ENCODE measurements at regions not wholly inside any gene's neighbourhood (a gene's known extent, or its start where the extent isn't known, plus 50 kb on each side); places are given as distances from the start of the nearest gene placed in this dataset.

DNA sequence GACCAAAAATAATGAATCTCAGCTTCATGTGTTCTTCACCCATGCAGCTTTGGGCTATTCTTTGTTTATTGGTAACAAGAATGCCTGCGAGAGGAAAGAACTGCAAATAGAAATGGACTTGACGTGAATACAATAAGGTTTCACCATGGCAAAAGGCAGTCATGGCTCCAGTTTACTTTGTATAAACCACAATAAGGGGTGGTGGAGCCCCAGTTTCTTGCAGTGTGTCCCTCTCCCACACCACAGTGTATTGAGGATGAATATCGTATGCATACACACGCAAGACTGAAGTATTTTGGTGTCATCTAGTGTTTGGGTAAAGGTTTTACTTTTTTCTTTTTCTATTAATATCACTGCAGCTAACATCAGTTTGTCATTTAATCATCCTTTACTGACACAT lies 159.7 kb upstream of the CNTN4 start:
- H3K4me1 Mint-ChIP-seq, result no peaks in the 10 kb centered on the region
- no peak overlapping the region for H3K4me3 Mint-ChIP-seq

DNA sequence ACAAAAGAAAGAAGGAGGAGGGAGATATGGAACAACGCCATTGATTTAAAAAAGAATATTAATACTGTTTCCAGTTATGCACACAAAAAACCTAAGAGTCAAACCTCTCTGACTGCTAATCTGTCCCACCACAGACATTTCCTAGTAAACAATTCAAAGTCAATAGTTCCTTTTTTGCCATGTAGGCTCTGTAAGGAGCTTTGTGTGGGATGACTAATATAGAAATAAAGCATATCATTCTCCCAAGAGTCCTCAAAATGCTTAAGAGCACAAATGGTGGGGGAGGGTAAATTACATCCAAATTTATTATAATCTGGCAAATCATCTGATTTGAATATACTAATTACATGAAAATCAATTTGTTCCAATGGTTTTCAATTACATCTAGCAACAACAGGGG lies 155.9 kb upstream of the CNTN4 start:
- DNase-seq, result no peak
- no peaks in the 10 kb centered on the region for H3K27me3 Mint-ChIP-seq
- intact Hi-C loops (cut with micrococcal nuclease), result no loop called here
- H3K9me3 Mint-ChIP-seq, result no peaks in the 10 kb centered on the region
- no peaks in the 10 kb centered on the region for H3K4me1 Mint-ChIP-seq
- no peak overlapping the region for H3K27ac Mint-ChIP-seq
- no peaks in the 10 kb centered on the region for H3K36me3 Mint-ChIP-seq (ENCODE audit: low read depth)
- no peak overlapping the region for H3K4me3 Mint-ChIP-seq

More for the DNA sequence above, 159.7 kb upstream of the CNTN4 start:
- H3K36me3 Mint-ChIP-seq (ENCODE audit: low read depth), result no peaks in the 10 kb centered on the region
- H3K27me3 Mint-ChIP-seq, result no peaks in the 10 kb centered on the region
- H3K27ac Mint-ChIP-seq, result no peak overlapping the region
- intact Hi-C loops (cut with micrococcal nuclease), result no loop called here
- H3K9me3 Mint-ChIP-seq, result no peaks in the 10 kb centered on the region
- DNase-seq, result no peak

DNA sequence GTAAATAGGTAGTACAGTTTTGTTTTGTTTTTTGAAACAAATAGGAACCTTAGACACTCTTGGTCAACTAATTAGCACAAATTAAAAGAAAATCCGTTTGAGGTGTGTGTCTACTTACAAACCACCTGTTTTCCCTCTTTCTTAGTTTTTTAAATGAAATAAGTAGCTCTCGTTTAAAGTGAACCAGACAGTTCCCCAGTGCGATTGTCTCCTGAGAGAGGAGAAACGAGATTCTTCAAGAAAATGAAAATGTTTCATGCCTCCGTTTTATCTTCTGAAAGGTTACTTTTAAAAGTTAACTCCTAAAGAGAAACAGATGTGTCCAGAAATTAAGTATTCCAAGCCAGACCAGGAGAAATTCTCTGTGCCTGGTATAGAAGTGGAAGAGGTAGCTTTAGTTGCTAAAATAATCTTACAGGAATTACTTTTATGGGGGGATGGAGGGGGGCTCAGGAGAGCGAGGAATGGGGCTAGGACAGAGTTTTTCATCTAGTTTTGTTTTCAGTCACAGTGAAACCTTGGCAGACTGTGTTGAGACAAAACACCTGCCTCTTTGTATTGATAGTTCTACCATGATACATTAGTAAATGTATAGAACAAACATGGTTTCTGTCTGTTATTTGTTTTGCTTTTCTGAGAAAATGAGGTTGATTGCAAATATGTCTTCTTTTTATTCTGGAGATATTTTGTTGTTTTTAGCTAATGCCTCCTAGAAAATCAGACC lies 155.1 kb upstream of the CNTN4 start:
- no peak for DNase-seq
- intact Hi-C loops (cut with micrococcal nuclease), result no loop called here
- no peak overlapping the region for H3K4me3 Mint-ChIP-seq
- H3K4me1 Mint-ChIP-seq, result no peaks in the 10 kb centered on the region
- no peaks in the 10 kb centered on the region for H3K36me3 Mint-ChIP-seq (ENCODE audit: low read depth)
- no peak overlapping the region for H3K27ac Mint-ChIP-seq
- no peaks in the 10 kb centered on the region for H3K27me3 Mint-ChIP-seq
- H3K9me3 Mint-ChIP-seq, result no peaks in the 10 kb centered on the region

DNA sequence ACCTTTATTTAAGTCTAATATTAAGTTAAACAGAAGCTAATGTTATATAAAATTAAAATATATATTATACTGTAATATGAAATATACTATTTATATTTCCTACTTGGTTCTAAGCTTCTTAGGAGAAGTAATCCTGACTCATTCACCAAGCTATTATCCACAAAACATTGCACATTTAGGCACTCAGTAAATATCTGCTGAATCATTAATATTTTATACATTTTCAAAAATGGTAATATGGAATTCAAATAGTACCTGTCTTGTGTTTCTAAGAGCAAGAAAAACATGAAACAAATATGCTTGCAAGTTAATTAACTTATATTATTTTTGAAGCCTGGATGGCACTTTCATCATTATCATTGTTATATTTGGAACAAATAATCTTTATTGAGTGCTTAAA lies 153.0 kb upstream of the CNTN4 start:
- no peak for DNase-seq
- Mint-ChIP-seq H3K4me3 (no peak overlapping the region), H3K36me3 (ENCODE audit: low read depth) (no peaks in the 10 kb centered on the region), H3K27ac (no peak overlapping the region), H3K9me3 (peaks cover 4% of the 10 kb centered on the region), H3K4me1 (no peaks in the 10 kb centered on the region), H3K27me3 (no peaks in the 10 kb centered on the region)
- intact Hi-C loops (cut with micrococcal nuclease), result no loop called here

DNA sequence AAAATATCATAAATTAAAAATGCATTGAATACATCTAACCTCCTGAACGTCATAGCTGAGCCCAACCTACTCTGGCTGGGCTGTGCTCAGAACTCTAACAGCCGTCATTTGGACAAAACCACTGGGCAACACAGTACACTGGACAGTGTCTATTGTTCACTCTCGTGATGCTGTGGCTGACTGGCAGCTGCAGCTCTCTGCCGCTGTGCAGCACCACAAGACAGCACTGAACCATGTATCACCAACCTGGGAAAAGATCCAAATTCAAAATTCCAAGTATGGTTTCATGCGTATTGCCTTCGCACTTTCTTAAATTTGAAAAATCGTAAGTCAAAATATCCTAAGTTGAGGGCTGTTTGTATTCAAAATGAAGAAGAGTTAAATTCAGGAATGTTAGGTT lies 145.1 kb upstream of the CNTN4 start:
- no peak overlapping the region for H3K27ac Mint-ChIP-seq
- no peak overlapping the region for H3K4me3 Mint-ChIP-seq
- DNase-seq, result no peak
- no peaks in the 10 kb centered on the region for H3K4me1 Mint-ChIP-seq
- H3K9me3 Mint-ChIP-seq, result peaks cover 4% of the 10 kb centered on the region
- H3K27me3 Mint-ChIP-seq, result no peaks in the 10 kb centered on the region
- intact Hi-C loops (cut with micrococcal nuclease), result no loop called here
- H3K36me3 Mint-ChIP-seq (ENCODE audit: low read depth), result no peaks in the 10 kb centered on the region

GRCh38 chr3:1954632-1955031 lies 144.0 kb upstream of the CNTN4 start:
- Mint-ChIP-seq H3K27me3 (no peaks in the 10 kb centered on the region), H3K4me3 (no peak overlapping the region), H3K36me3 (ENCODE audit: low read depth) (no peaks in the 10 kb centered on the region), H3K9me3 (peaks cover 4% of the 10 kb centered on the region), H3K27ac (no peak overlapping the region), H3K4me1 (no peaks in the 10 kb centered on the region)
- no peak for DNase-seq
- intact Hi-C loops (cut with micrococcal nuclease), result no loop called here

DNA sequence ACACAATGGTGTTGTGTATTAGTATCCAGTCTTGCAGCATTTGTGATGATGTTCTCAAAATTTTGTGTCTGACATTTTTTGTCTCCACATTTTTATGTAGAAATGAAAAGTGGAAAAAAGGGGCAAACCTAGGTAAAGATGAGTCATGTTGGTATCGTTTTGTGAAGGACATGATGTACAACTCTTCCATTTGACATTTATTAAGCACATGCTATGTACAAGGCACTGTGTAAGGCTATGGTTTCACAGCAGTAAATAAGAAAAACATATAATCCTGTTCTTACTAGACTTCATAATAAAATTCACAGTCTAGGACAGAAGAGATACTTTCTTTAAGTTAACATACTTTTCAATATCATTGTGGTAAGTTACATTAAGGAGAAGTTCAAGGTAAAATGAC lies 143.5 kb upstream of the CNTN4 start:
- intact Hi-C loops (cut with micrococcal nuclease), result no loop called here
- H3K27ac Mint-ChIP-seq, result no peak overlapping the region
- DNase-seq, result no peak
- H3K36me3 Mint-ChIP-seq (ENCODE audit: low read depth), result no peaks in the 10 kb centered on the region
- peaks cover 4% of the 10 kb centered on the region for H3K9me3 Mint-ChIP-seq
- no peaks in the 10 kb centered on the region for H3K27me3 Mint-ChIP-seq
- H3K4me1 Mint-ChIP-seq, result no peaks in the 10 kb centered on the region
- no peak overlapping the region for H3K4me3 Mint-ChIP-seq

- peaks cover 4% of the 10 kb centered on the region for H3K9me3 Mint-ChIP-seq
- H3K36me3 Mint-ChIP-seq (ENCODE audit: low read depth), result no peaks in the 10 kb centered on the region
- no peaks in the 10 kb centered on the region for H3K4me1 Mint-ChIP-seq
Observed at GRCh38 chr3:1955750-1956149, 142.9 kb upstream of the CNTN4 start.

GRCh38 chr3:1960506-1960905 lies 138.2 kb upstream of the CNTN4 start:
- Mint-ChIP-seq H3K4me1 (no peaks in the 10 kb centered on the region), H3K27ac (no peak overlapping the region), H3K27me3 (no peaks in the 10 kb centered on the region), H3K9me3 (peaks cover 4% of the 10 kb centered on the region), H3K36me3 (ENCODE audit: low read depth) (no peaks in the 10 kb centered on the region), H3K4me3 (no peak overlapping the region)
- intact Hi-C loops (cut with micrococcal nuclease), result no loop called here
- no peak for DNase-seq

More at GRCh38 chr3:1955750-1956149, 142.9 kb upstream of the CNTN4 start:
- Mint-ChIP-seq H3K4me3 (no peak overlapping the region), H3K27me3 (no peaks in the 10 kb centered on the region), H3K27ac (no peak overlapping the region)
- no peak for DNase-seq
- intact Hi-C loops (cut with micrococcal nuclease), result no loop called here

DNA sequence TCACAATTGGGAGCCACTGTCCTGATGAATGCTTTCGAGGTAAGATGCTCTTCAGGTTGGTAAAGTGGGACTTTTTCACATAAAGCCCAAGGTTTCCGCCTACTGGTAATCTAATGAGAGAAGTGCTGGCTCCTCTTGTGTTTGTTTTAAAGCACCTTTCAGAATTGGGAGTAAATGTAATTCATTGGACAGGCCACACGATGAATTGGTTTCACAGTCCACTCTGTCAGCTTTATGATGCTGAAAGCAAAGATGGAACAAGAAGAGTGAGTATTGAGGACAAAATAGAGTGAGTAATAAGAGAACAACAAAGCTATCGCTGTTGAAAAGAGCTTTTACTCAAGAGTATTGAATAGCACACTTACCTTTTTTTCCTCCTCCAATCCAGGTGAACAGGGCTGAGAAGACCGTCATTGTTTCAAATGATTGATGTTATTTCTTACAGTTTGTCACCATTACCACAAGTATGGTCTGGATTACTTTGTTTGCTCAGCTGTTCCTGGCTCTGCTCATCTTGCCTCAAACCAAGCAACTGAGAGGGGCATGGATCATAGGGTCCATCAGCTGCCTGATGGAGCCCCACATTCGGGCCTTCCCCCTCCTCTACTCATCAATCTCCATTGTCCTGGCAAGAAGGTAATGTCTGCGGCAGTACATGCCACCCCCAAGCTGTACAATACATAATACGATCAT lies 136.1 kb upstream of the CNTN4 start:
- no peaks in the 10 kb centered on the region for H3K4me1 Mint-ChIP-seq
- peaks cover 4% of the 10 kb centered on the region for H3K9me3 Mint-ChIP-seq
- H3K27me3 Mint-ChIP-seq, result no peaks in the 10 kb centered on the region
- H3K27ac Mint-ChIP-seq, result no peak overlapping the region
- H3K4me3 Mint-ChIP-seq, result no peak overlapping the region
- intact Hi-C loops (cut with micrococcal nuclease), result no loop called here
- no peak for DNase-seq
- H3K36me3 Mint-ChIP-seq (ENCODE audit: low read depth), result no peaks in the 10 kb centered on the region

GRCh38 chr3:1963896-1964295 lies 134.8 kb upstream of the CNTN4 start:
- Mint-ChIP-seq H3K36me3 (ENCODE audit: low read depth) (no peaks in the 10 kb centered on the region), H3K27me3 (no peaks in the 10 kb centered on the region), H3K4me1 (no peaks in the 10 kb centered on the region), H3K4me3 (no peak overlapping the region), H3K9me3 (no peaks in the 10 kb centered on the region), H3K27ac (no peak overlapping the region)
- no peak for DNase-seq
- intact Hi-C loops (cut with micrococcal nuclease), result no loop called here

DNA sequence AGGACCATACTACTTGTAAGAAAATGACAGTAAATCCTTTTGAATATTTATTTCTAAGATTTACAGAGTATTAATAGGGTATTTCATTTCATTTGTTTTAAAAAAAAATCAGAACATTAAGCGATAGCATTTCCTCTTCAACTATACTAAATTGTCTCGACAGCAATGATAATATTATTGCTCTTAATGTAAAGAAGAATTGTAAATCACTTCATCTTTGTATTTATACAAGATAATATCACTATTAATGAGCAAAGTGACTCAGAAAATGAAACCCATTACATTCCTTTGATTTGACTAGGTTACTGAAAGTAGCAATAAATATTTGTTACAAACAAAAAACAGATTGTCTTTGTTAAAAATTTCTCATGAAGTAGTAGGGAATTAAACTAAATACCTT lies 131.1 kb upstream of the CNTN4 start:
- no peak for DNase-seq
- no peaks in the 10 kb centered on the region for H3K4me1 Mint-ChIP-seq
- no peak overlapping the region for H3K4me3 Mint-ChIP-seq
- no peaks in the 10 kb centered on the region for H3K36me3 Mint-ChIP-seq (ENCODE audit: low read depth)
- no peak overlapping the region for H3K27ac Mint-ChIP-seq
- no peaks in the 10 kb centered on the region for H3K27me3 Mint-ChIP-seq
- H3K9me3 Mint-ChIP-seq, result no peaks in the 10 kb centered on the region
- intact Hi-C loops (cut with micrococcal nuclease), result no loop called here

DNA sequence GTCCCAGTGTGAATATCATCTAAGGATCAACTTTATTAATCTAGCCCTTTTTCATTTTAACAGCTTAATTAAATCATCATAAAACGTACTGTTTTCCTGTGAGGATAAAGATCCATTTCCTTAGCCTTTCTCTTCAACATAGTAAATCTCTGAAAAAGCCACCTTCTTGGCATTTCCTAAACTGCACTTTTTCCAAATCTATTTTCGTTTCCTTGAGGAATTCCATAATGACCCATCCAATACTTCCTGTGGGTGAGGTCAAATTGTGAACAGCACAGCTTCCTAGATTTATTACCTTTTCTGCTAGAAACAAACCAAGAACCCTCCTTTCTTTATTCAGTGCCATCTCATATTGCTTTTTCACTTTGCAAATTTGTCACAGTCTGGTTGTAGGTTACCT lies 129.4 kb upstream of the CNTN4 start:
- H3K4me3 Mint-ChIP-seq, result no peak overlapping the region
- H3K27me3 Mint-ChIP-seq, result no peaks in the 10 kb centered on the region
- no peaks in the 10 kb centered on the region for H3K9me3 Mint-ChIP-seq
- H3K27ac Mint-ChIP-seq, result no peak overlapping the region
- H3K36me3 Mint-ChIP-seq (ENCODE audit: low read depth), result no peaks in the 10 kb centered on the region
- DNase-seq, result no peak
- H3K4me1 Mint-ChIP-seq, result no peaks in the 10 kb centered on the region
- intact Hi-C loops (cut with micrococcal nuclease), result no loop called here

DNA sequence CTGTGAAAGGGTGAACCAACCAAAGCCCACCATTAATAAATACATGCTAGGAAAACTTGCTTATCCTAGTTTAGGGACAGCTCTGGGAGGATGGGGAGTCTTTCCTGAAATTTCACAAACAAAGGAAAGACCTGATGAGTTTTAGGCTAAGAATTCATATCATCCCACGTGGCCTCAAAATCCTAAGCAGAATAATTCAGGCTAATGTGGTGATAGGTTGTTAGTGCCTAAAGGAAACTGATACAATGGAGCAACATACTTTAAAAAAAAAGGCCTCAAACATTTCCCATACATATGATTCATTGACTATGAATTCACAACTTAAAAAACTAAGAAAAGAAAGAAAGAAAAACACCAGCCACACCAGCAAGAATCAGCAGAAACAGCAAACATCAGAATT lies 126.9 kb upstream of the CNTN4 start:
- no peak overlapping the region for H3K4me3 Mint-ChIP-seq
- H3K4me1 Mint-ChIP-seq, result no peaks in the 10 kb centered on the region
- no peak overlapping the region for H3K27ac Mint-ChIP-seq
- no peak for DNase-seq
- no peaks in the 10 kb centered on the region for H3K27me3 Mint-ChIP-seq
- no peaks in the 10 kb centered on the region for H3K9me3 Mint-ChIP-seq
- intact Hi-C loops (cut with micrococcal nuclease), result no loop called here
- no peaks in the 10 kb centered on the region for H3K36me3 Mint-ChIP-seq (ENCODE audit: low read depth)
